ENCODE measurements at regions not wholly inside any gene's neighbourhood (a gene's known extent, or its start where the extent isn't known, plus 50 kb on each side); places are given as distances from the start of the nearest gene placed in this dataset.

DNA sequence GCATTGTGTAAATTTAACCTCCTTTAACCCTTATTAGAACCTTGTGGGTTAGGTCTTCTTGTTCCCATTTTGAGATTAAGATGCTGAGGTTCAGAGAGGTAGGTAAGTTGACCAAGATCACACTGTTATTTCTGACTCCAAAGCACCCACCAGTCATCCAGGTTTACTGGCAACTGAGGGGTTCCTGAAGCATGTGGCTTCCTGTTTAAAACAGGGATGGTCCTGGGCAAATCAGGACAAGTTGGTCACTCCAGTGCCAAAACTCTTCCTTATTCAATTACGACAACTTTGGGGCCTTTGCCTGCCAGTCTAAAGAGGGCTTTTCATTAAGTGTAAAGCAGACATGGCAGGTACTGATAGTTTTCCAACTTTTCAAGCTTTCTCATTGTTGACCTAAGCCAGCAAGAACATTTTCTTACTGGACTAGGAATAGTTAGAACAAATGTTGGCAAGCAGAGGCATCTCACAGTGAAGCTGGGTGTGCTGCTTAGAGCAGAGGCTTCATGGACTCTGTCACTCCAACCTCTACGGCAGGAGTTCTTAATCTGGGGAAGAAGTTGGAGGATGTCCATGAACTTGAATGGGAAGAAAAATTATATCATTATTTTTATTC lies 149.4 kb upstream of the ADAMTS9 start:
- no peak for TF ChIP-seq SP1 (IDR thresholded peaks at IDR 0.05)
- TF ChIP-seq, protein P1, sequence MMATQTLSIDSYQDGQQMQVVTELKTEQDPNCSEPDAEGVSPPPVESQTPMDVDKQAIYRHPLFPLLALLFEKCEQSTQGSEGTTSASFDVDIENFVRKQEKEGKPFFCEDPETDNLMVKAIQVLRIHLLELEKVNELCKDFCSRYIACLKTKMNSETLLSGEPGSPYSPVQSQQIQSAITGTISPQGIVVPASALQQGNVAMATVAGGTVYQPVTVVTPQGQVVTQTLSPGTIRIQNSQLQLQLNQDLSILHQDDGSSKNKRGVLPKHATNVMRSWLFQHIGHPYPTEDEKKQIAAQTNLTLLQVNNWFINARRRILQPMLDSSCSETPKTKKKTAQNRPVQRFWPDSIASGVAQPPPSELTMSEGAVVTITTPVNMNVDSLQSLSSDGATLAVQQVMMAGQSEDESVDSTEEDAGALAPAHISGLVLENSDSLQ (IDR thresholded peaks at IDR 0.05): no peak
- no peak for TF ChIP-seq SUZ12 (IDR thresholded peaks at IDR 0.05)

Data from HEK293T (cell line).